NCI-H2196 (cell line): ENCODE measurements at regions not wholly inside any gene's neighbourhood (a gene's known extent, or its start where the extent isn't known, plus 50 kb on each side); places are given as distances from the start of the nearest gene placed in this dataset.
"Not testable (repeated sequence)": the region's sequence is repeated elsewhere in the genome, so short reads cannot be mapped to it uniquely, and the experiment has no call there.

Experiments used
- DNase-seq: peaks from one replicate; lab custom pipeline; 2025; ENCODE audit not compliant: unreplicated experiment; lab: John Stamatoyannopoulos, UW

GRCh38 chr9:96067004-96067403 lies 191.5 kb downstream of the ERCC6L2 start:
- no peak for DNase-seq

GRCh38 chr9:96065482-96066251 lies 190.2 kb downstream of the ERCC6L2 start:
- DNase-seq = no peak

GRCh38 chr9:96064826-96065481 lies 189.5 kb downstream of the ERCC6L2 start:
- no peak for DNase-seq

- DNase-seq = no peak
Observed at GRCh38 chr9:96062854-96063253, 187.4 kb downstream of the ERCC6L2 start.

GRCh38 chr9:96062031-96062430 lies 186.5 kb downstream of the ERCC6L2 start:
- DNase-seq = no peak

GRCh38 chr9:96061293-96061987 lies 185.9 kb downstream of the ERCC6L2 start:
- DNase-seq = peak; percentile 7

GRCh38 chr9:96058218-96058617 lies 182.7 kb downstream of the ERCC6L2 start:
- DNase-seq = no peak

- DNase-seq = no peak
Observed at GRCh38 chr9:96057155-96057554, 181.7 kb downstream of the ERCC6L2 start.

GRCh38 chr9:96056226-96056625 lies 180.7 kb downstream of the ERCC6L2 start:
- DNase-seq = no peak

GRCh38 chr9:96054248-96054647 lies 178.8 kb downstream of the ERCC6L2 start:
- DNase-seq = not testable (repeated sequence)

- no peak for DNase-seq
Observed at GRCh38 chr9:96052686-96053085, 177.2 kb downstream of the ERCC6L2 start.

- no peak for DNase-seq
Observed at GRCh38 chr9:96051423-96051822, 175.9 kb downstream of the ERCC6L2 start.

GRCh38 chr9:96050861-96051155 lies 175.3 kb downstream of the ERCC6L2 start:
- DNase-seq = no peak

GRCh38 chr9:96050048-96050860 lies 174.8 kb downstream of the ERCC6L2 start:
- DNase-seq = no peak

GRCh38 chr9:96048956-96049831 lies 173.7 kb downstream of the ERCC6L2 start:
- DNase-seq = no peak

GRCh38 chr9:96048104-96048955 lies 172.8 kb downstream of the ERCC6L2 start:
- no peak for DNase-seq

GRCh38 chr9:96047741-96048103 lies 172.2 kb downstream of the ERCC6L2 start:
- DNase-seq = no peak

GRCh38 chr9:96047116-96047639 lies 171.7 kb downstream of the ERCC6L2 start:
- no peak for DNase-seq

- no peak for DNase-seq
Observed at GRCh38 chr9:96045811-96046210, 170.3 kb downstream of the ERCC6L2 start.
